GM19395 (cell line): ENCODE measurements at regions not wholly inside any gene's neighbourhood (a gene's known extent, or its start where the extent isn't known, plus 50 kb on each side); places are given as distances from the start of the nearest gene placed in this dataset.

Source experiments
- ATAC-seq: cut with Tn5 transposase; IDR thresholded peaks from one replicate; pipeline ENCODE4 v1.9.1; 2021; ENCODE audit warnings: mild to moderate bottlenecking, moderate library complexity; ENCODE audit not compliant: unreplicated experiment

DNA sequence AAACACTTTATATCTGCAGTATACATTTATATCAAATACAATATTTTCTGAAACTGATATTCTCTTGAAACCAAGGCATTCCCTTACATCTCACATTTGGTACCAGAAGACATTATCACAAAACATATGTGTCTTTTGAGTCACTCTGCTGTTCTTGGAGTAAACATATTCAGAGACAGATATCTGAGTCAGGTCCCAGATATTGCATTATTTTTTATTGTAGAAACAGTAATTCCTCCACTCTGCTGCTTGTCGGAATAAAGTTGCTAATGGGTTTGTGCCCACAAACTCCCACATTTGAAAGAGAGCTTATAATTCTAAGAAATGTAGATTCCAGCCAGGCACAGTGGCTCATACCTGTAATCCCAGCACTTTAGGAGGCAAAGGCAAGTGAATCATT is 261.1 kb upstream of the DAPK1 start:
- ATAC-seq = no peak

DNA sequence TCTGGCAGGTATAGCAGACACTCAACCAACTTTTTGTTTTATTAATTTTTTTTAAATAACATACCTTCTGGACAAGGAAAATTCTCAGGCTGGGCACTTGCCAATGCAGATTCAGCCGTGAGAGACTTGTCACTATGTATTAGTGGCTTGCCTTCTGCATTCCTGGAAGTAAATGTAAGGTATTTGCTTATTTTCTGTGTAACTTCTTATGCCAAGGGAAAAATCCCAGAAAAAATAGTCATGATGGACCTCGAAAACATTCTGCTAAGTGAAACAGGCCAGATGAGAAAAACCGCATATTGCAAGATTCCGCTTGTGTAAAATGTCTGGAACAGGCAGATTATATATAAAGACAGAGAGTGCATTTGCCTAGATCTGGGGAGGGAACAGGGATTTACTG is 260.3 kb upstream of the DAPK1 start:
- ATAC-seq = no peak

DNA sequence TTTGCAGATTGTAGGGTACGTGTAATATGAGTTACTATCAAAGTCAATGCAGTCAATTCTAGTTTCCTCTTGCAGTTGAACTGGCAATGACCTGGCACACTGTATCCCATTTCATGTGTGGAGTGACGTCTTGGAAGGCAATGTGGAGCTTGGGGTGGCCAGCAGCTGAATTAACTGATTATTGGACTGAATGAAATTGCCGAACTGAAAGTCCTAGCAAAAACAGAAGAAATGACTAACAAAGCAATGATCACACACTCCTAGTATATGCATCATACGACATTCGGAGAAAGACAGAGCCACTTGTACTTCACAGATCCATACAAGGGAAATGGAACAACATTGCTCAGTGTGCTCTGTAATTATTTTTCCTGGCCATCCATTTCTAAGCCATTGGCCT is 259.1 kb upstream of the DAPK1 start:
- ATAC-seq = no peak

DNA sequence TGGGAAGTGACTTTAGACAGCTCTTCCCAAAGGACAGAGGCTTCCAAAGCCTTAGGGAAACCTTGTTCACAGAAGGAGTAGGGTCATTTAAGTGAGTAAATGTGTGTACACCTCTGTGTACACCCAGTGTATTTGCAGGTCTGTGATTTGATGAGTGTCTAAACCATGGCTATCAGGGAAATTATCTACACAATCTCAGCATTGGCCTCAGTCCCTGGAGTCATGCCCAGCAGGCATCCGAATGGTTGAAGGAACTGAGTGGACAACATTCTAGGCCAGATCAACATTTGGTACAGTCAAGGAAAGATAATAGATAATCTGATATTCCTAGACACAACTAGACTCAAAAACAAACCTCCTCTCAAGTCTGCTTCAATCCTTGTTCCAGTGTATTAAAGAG is 258.4 kb upstream of the DAPK1 start:
- ATAC-seq = no peak

DNA sequence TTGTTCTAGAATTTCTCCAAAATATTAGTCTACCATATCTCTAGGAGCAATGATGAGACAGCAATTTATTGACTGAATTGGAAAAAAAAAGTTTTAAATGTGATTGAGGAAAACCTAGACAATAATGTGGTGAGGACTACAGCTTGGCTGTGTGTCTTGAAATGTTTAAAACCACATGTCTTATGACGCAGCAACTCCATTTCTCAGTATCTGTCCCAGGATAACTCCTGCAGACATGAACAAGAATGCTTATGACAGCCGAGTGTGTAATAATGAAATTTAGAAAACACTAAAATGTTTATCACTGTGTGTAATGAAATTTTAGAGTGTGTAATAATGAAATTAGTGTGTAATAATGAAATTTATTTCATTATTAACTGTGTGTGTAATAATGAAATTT is 254.1 kb upstream of the DAPK1 start:
- ATAC-seq = no peak

DNA sequence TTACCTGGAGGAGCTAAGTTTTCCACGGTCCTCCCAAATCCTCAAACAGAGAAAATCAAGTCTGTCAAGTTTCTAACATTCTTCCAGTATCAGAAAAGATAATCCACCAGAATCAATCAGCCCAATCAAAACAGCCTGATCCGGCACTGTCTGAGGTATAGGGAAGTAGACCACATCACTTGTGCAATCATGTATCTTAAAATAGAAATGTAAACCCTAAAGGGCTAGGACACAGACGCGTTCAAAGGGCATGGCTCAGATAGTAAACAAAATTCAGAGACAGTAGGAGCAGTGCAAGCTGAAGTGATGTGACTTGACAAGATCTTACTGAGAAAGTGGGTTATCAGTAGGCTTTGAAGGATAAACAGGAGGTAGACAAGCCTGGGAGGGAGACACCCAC is 252.4 kb upstream of the DAPK1 start:
- ATAC-seq = no peak

DNA sequence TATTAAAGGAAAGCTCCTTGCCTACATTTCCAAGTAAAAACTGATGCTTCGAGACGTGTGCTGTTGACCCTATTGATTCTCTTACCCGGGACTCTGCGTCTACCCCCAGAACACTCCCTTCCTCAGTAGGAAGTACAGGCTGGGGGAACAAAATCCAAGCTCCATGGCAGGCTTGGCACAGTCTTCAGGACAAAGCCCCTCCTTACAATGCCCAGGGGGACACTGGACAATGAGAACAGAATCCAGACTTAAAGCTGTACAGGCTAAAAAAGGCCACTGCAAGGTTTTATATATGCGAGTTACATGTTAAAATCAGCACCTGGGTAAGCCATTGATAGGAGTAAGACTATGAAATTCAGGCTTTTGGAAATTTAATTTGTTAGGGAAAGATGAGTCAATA is 250.6 kb upstream of the DAPK1 start:
- ATAC-seq = no peak

DNA sequence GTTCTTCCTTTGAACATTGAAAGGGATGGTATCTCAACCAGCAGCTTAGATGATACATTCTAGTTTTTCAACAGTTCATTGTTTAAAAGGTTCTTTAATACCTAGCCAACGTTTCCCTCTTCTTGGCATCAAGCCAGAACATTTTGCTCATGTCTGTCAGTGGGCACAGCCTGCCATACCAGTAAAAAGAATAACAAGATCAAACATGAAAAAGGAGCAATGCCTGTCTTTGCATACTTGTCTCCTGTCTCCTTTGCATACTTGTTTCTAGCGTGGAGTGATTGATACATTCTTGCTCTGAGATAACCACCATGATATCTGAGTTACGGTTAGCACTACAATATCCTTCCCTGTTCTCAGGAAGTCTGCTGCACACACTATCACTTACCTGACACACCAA is 248.6 kb upstream of the DAPK1 start:
- ATAC-seq = no peak

DNA sequence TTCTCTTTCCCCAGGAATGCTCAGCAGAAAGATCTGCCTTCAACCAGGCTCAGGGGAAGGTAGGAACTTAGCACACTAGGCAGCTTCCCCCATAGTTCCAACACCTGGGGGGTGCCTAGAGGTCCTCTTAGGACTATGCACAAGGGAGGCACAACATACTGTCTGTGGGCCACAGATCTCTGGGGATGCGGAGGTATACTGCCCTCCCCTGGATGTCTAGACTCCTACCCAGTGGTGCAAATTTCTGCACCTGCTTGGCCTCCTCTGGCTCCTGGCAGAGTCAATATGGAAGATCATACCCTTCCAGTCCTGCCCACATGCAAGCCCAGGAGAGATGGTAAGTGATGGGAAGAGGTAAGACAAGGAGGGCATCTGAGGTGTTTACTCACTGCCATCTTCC is 247.5 kb upstream of the DAPK1 start:
- no peak for ATAC-seq

DNA sequence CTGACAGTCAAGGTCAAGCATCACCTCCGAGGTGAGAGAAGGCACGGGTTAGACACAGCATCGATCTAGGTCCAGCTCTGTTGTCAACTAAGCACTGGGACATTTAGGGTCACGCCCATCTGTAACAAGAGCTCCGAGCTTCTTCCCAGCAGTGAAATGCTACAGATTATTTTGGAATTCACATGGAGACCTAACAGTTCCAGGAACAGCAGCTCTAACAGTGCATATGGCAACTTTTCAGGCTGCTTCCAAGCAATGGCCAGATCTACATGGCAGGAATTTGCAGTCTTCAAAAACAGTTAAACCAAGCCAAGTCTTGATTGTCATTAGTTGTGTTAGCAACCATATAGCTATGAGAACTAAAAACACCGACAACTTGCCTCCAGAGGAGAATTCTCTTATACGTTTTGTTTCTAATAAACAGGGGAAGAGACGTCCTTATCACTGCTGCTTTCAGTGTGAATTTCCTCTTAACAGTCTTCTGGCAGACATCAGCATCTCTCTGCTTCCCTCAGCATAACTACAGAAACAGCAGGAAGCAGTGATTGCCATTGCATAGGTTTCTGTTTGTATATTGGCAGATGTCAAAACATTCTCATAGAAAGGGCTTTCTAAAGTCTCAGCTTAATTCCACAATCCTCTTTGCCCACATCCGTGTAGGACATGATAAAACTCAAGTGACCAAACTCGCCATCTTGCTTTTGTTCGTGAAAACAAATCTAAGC is 242.1 kb upstream of the DAPK1 start:
- ATAC-seq = no peak

DNA sequence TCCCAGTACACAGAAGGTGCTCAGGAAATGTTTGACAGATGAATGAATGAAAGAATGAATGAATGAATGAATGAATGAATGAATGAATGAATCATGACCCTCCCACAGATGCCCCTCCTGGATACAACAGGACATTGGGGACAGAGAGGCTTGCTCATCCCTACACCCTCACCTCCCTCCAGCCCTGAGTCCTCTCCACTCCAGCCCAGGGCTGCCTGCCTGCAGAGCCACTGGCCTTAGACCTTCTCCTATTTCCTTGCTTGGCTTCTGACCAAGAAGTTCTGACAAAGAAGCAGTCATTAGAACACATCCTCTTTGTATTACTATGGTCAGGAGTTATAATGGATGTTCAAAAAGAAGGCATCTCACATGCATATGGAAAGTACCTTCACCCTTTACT is 240.7 kb upstream of the DAPK1 start:
- ATAC-seq = no peak

DNA sequence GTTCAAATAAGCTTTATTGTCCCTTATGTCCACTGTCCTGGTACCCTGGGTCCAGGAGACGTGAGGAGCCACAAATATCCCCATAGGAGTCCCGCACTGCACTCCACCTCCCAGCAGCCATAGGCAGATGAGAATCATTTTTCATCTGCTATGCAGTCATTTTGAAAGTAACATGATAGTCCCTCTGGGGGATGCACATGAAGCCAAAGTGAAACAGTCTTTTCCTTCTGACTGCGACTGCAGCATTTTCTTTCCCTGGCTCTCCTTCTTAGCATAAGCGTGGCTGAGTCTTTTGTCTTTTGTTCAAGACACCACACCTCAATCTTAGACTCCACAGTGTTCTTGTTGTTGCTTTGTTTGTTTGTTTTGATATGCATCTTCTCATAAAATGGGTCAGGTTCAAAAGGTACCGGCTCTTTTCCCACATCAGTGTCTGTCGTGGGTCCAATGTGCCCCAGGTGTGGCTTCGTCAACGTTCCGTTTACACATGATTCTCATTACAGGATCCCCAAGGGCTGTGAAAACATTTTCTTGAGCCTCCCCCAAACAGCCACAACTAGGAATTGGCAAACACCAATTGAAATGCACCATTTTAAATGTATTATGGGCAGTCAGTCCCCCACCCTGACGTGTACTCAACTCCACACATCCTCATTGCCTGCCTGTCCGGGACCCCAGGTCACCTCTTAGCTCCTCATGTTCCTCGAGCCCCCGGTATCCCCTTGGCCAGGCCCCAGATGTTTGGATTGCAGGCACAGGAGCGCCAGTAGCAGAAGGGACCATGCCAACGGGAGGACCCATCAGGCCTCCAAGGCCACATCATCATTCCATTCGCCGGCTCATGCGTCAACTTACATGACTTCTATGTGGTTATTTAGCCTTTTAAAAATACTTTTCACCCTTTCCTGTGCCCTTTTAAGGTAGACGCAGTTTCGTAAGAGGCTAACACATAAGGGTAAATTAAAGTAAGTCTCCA is 237.8 kb upstream of the DAPK1 start:
- no peak for ATAC-seq

DNA sequence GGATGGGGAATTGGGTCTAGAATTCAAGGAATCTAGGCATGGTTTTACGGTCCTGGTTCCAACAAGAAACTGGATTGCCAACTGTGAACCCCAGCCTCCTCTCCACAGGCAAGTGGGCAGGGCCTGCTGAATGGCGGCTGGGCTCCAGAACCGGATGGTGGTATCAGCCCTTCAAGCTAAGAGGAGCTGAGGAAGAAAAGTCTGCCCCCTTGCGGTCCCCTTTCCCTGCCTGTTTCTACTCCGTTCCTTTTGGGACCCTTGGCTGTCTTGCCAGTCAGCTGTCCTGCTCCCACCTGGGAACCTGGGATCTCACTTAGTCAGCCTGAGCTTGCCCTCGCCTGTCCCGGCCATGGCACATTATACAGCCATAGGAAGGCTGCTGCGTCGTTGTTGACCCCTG is 234.4 kb upstream of the DAPK1 start:
- ATAC-seq = no peak

DNA sequence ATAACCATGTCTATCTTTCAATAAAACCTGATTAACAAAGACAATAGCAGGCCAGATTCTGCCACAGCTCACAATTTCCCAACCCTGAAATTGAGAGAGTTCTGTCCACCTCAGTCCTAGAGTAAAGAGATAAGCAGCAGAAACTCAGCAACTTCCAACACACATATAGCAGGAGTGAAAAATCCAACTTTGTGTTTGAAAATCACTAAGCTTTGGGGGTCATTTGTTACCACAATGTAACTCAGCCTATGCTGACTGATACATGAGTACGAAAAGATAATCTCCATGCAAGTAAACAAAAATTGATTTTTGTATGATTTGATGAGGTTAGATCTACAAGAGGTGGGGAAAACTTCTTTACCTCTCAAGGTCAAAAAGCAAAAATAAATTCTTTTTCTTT is 231.0 kb upstream of the DAPK1 start:
- no peak for ATAC-seq

DNA sequence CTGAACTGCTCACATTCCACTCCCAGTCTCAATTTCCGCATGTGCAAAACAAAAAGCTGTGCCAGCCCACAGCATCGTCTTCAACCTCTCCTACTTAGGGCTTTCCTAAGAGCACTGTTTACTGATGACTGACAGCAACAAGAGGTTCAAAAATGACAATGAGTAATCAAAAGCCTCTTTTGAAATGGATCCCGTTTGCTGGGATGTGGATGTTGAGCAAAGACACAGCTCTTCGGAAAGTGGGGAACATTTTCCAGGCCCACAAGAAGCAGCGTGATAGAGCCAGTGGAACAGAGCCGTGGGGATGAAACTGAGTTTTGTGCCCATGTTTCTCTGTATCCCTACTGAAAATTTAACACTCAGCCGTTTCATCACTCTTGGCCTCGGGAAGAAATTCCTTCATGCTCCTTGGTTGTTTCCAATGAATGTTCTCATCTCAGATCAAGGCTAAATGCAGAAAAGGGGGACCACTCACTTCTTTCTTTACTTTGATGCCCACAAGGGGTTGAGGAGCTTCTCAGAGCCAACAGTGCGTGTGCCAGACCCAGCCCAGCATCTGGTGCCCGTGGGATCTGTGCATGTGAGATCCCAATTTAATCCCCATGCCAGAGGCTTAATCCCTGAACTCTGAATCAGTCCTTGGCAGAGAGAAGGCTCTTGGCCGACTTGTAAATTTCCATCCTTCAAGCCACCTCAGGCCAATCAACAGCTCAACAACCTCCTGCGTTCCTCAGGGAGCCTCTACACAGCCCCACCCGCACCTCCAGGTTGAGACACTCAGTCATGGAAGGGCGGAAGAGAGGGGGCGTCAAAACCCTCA is 230.2 kb upstream of the DAPK1 start:
- ATAC-seq = no peak

DNA sequence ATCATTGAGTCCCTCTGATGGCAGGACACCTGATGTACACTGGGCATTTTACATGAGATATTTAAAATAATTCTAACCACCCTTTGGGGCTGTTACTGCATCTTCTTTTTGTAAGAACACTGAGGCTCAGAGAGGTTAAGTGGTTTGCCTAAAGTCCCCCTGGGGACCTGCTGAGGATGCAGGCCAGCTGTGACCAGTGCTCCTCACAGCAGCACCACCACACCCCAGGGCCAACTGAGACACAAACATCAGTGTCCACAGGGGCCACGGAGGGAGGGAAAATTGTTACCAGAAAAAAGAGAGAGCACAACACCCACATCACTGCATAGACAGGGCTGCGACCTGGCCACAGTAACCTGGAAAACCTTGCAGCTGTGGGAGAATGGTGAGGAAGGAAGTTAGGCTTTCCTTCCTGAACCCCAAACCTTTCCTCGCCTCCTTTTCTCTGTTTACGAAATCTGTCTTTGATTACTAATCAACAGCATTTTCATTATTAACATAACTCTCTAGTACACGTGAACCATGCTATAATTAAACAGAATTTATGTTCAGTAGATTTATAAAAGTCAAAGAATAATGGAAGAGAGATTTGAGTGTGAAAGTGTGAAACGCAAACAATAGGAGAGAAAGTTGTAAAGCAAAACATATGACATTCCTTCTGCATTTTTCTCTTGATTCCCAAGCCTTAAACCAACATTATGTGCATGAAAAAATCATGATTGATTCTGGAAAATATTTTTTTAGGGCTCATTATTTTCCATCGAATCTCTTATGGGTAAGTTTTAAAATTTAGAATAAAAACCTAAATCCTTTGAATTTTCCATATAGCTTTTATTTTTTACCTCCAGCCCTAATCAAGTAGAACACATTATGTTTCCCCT is 228.1 kb upstream of the DAPK1 start:
- no peak for ATAC-seq

DNA sequence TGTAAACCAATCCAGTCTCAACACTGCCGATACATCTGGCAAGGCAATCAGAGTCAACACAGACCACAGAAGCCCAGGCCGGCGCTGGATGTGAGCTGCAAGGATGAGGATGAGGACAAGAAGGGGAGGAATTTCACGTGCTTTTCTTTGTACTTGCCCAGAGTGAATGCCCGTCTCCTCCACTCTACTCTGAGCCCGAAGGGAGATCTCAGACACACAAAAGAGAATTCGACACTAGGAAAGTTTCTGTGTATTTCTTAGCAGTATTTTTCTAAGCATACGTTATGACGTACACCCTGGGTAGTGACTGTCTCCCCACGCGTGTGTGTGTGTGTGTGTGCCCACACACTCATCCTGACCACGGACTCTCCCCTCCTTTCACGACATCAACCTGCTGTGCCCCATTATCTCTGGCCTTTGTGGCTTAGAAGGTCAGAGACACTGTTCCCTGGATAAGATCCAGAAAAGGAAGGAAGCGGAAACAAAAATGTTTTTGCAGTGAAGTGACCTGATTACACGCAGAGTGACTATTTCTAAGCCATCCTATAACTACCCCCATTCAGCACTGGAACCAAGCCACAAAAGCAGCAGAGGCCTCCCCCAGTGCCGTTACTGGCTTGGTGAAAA is 227.3 kb upstream of the DAPK1 start:
- no peak for ATAC-seq

DNA sequence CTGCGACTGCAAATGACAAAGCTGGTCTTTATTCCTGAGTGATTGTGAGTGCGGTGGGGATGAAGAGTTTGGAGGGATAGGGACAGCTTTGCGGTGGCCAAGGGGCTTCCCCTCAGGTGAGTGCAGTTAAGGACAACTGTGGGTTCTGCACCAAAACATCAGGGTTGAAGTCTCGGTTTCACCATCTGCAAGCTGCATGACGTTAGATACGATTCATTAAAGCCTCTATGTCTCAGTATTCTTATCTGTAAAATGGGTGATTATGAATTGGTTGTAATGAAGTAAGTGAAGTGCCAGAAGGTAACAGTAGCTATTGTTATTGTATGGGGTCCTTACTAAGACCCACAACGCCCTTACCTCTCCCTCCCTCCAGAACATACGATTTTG is 226.8 kb upstream of the DAPK1 start:
- no peak for ATAC-seq

DNA sequence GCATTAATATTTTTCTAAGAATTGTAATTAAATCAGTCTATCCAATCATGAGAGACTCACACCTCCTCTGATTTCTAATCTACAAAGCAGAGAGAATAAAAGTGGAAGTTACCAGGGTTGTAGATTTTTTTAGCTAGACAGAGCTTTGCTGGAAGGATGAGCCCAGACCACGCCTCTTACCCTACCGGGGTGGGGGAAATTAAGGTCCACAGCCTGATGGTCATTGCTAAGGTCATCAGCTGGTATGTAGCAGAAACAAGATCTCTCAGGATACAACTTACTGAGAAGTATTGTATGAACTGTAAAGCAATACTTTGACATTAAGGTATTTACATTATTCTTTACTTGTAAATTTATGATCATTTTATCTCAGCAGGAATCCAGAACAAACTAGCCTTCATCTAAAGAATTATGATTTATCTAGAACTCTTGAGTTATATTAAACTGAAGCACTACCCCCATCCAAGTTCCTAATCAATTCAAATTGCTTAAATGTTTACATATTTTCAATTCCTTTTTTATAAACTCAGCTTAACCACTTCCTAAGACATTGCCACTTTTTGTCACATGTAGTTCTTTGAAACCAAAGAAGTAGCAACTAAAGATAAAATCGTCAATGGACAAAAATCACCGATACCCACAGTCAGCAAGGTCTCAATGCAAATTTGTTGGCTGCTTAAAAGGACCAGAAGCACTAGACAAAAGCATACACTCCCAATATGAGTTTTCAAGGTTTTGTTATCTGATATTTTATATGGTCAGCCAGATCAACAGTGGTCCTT is 225.8 kb upstream of the DAPK1 start:
- no peak for ATAC-seq
